Thoracic aorta (tissue), 2 donors: ENCODE measurements at regions not wholly inside any gene's neighbourhood (a gene's known extent, or its start where the extent isn't known, plus 50 kb on each side); places are given as distances from the start of the nearest gene placed in this dataset.

Experiments used
- ATAC-seq: fragments of 150-250 bp; one replicate; pipeline ENCODE4 v1.8.0; 2017; ENCODE audit warnings: low read depth; ENCODE audit not compliant: insufficient number of reproducible peaks, low FRiP score
- DNase-seq: peaks from one replicate; pipeline ENCODE4 v3.0.0-alpha.2; 2020; ENCODE audit warnings: low spot score
- H3K27ac ChIP-seq, 2 donors: fragments of 200-600 bp; sonication (generic); 1 replicate in 1 of 2; 2 replicates in 1 of 2; pipeline ENCODE4 v1.5.1; 2016; ENCODE audit warnings: mild to moderate bottlenecking in 2 of 2, moderate library complexity in 2 of 2
- H3K27me3 ChIP-seq: fragments of 200-600 bp; sonication (generic); replicated peaks from 2 replicates; pipeline ENCODE4 v1.6.0; 2016; ENCODE audit warnings: mild to moderate bottlenecking; ENCODE audit not compliant: insufficient read depth
- H3K36me3 ChIP-seq: fragments of 200-600 bp; sonication (generic); one replicate; pipeline ENCODE4 v1.5.1; 2016
- H3K4me1 ChIP-seq, 2 donors: fragments of 200-600 bp; sonication (generic); 1 replicate in 1 of 2; 2 replicates in 1 of 2; pipeline versions ENCODE4 v1.5.1 to v1.6.0; 2016; ENCODE audit warnings: low read depth in 2 of 2, mild to moderate bottlenecking in 1 of 2; ENCODE audit not compliant: control insufficient read depth in 1 of 2
- H3K4me3 ChIP-seq: fragments of 200-600 bp; sonication (generic); 2 replicates; pipeline ENCODE4 v1.5.1; 2016; ENCODE audit warnings: mild to moderate bottlenecking
- H3K9me3 ChIP-seq: fragments of 200-600 bp; sonication (generic); 2 replicates; pipeline ENCODE4 v1.5.1; 2016
- TF ChIP-seq, protein P1 (sequence below): fragments of 200-600 bp; sonication (generic); IDR thresholded peaks from one replicate; pipeline ENCODE4 v1.5.1; 2019; ENCODE audit warnings: antibody characterized with exemption

DNA sequence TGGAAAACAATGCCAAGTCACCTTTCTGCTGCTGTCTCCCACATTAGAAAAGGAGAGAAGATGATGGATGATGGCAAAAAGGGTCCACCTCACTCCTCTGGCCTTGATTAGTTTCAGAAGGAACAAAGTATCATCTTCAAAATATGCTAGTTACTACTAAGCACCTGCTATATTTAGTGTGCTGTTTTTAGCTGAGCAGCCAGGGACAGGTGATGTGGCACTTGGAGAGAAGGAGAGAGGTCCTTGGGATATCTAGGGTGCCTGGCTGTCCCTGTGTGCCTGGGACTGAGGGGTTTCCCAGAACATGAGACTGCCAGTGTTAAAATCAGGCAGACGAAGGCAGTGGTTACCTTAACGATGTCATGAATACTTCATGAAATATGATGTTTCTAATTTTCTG lies 235.5 kb upstream of the NT5C1B start:
- DNase-seq: no peak
- Histone ChIP-seq H3K4me1 (peaks cover 7 to 12% of the 10 kb centered on the region in 2 donors), H3K9me3 (no peaks in the 10 kb centered on the region), H3K27ac (no peak overlapping the region), H3K36me3 (no peaks in the 10 kb centered on the region), H3K4me3 (no peak overlapping the region), H3K27me3 (no peaks in the 10 kb centered on the region)
- ATAC-seq: no peak
- TF ChIP-seq, protein P1, sequence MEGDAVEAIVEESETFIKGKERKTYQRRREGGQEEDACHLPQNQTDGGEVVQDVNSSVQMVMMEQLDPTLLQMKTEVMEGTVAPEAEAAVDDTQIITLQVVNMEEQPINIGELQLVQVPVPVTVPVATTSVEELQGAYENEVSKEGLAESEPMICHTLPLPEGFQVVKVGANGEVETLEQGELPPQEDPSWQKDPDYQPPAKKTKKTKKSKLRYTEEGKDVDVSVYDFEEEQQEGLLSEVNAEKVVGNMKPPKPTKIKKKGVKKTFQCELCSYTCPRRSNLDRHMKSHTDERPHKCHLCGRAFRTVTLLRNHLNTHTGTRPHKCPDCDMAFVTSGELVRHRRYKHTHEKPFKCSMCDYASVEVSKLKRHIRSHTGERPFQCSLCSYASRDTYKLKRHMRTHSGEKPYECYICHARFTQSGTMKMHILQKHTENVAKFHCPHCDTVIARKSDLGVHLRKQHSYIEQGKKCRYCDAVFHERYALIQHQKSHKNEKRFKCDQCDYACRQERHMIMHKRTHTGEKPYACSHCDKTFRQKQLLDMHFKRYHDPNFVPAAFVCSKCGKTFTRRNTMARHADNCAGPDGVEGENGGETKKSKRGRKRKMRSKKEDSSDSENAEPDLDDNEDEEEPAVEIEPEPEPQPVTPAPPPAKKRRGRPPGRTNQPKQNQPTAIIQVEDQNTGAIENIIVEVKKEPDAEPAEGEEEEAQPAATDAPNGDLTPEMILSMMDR: no peak

DNA sequence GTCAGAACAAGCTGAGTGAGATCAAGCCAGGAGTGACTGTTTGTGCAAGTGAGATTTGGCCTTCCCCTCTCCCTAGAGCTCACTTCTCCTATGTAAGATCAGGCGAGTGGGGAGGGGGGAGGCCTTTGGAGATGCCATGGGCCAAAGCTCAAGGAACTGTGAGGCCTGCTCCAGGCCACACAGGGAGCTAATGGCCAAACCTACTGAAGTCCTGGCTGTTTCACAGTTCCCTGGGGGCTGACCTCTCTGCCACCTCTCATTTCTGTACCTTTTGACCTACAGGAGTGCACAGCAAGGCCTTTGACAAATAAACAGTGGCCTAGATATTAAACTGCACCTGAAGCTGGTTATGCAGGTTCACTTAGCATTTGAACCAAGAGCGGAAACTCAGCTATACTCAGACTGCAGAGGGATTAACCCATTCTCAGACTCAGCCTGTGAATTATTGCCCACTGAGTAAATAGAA lies 235.0 kb upstream of the NT5C1B start:
- H3K4me3 ChIP-seq: no peak overlapping the region
- TF ChIP-seq, protein P1: no peak
- no peak for ATAC-seq

DNA sequence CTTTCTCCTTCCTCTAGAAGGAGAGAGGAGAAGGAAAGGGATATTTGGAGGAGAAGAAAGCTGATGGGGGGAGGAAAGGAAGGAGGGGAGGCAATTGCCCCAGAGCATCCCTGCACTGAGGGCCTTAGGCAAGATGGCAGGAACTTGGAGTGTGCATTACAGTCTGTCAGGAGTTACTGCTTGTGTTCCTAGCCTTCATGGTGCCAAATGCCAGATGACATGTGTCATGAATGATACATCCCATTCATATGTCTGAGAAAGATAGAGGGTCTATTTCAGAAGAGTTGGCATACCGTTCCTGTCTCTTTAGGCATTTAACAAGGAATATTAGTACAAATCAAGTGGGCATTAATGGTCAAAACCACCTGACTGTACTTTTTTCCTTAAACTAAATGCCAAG lies 232.1 kb upstream of the NT5C1B start:
- H3K27ac ChIP-seq: no peak overlapping the region
- DNase-seq (no peak), ATAC-seq (no peak)
- H3K4me3 ChIP-seq: no peak overlapping the region
- H3K27me3 ChIP-seq: no peaks in the 10 kb centered on the region
- no peaks in the 10 kb centered on the region for H3K9me3 ChIP-seq
- no peaks in the 10 kb centered on the region for H3K4me1 ChIP-seq
- H3K36me3 ChIP-seq: no peaks in the 10 kb centered on the region
- TF ChIP-seq, protein P1: no peak

More for the DNA sequence above, 235.0 kb upstream of the NT5C1B start:
- Histone ChIP-seq H3K36me3 (no peaks in the 10 kb centered on the region), H3K27ac (no peak overlapping the region), H3K9me3 (no peaks in the 10 kb centered on the region), H3K27me3 (no peaks in the 10 kb centered on the region), H3K4me1 (peaks cover 3 to 6% of the 10 kb centered on the region in 2 donors)
- DNase-seq: no peak

DNA sequence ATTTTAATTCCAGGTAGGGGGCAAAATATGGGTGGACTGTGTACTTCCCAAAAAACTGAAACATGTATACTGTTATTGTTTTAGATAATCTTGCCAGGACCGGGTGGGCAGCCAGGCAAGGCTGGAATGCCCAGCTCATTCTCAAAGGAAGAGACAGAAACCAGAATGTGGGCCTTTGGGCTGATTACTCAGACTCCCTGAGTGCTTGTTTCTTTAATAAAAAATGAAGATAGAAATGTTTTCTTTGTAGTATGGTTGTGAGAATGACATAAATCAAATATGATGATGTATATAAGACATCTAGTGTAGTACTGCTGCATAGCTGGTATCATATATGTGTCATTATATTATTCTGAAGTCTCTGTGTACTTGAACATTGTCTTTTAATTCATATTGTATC lies 231.6 kb upstream of the NT5C1B start:
- no peaks in the 10 kb centered on the region for H3K36me3 ChIP-seq
- no peaks in the 10 kb centered on the region for H3K4me1 ChIP-seq
- DNase-seq: no peak
- TF ChIP-seq, protein P1: no peak
- no peaks in the 10 kb centered on the region for H3K9me3 ChIP-seq
- ATAC-seq: no peak
- no peaks in the 10 kb centered on the region for H3K27me3 ChIP-seq
- H3K4me3 ChIP-seq: no peak overlapping the region
- H3K27ac ChIP-seq: no peak overlapping the region

DNA sequence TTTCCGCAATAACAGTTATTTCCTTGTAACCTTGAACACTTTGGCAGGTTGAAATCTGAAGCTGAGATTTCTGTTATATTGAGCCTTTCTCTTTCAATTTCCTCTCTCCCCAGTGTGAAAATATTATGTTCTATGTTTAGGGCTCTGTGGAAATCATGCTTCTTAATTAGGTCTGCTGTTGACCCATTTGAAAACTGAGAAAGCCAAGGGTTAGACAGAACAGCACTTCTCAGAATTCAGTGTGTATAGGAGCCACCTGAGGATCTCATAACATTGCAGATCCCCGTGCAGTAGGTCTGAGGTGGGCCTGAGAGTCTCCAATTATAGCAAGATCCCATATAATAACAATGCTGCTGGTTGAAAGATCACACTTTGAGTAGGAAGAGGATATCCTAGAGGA lies 230.2 kb upstream of the NT5C1B start:
- no peak overlapping the region for H3K27ac ChIP-seq
- no peaks in the 10 kb centered on the region for H3K9me3 ChIP-seq
- no peaks in the 10 kb centered on the region for H3K36me3 ChIP-seq
- DNase-seq (no peak), ATAC-seq (no peak)
- no peak overlapping the region for H3K4me3 ChIP-seq
- TF ChIP-seq, protein P1: no peak
- no peaks in the 10 kb centered on the region for H3K27me3 ChIP-seq
- H3K4me1 ChIP-seq: no peaks in the 10 kb centered on the region
